ENCODE measurements at regions not wholly inside any gene's neighbourhood (a gene's known extent, or its start where the extent isn't known, plus 50 kb on each side); places are given as distances from the start of the nearest gene placed in this dataset.

DNA sequence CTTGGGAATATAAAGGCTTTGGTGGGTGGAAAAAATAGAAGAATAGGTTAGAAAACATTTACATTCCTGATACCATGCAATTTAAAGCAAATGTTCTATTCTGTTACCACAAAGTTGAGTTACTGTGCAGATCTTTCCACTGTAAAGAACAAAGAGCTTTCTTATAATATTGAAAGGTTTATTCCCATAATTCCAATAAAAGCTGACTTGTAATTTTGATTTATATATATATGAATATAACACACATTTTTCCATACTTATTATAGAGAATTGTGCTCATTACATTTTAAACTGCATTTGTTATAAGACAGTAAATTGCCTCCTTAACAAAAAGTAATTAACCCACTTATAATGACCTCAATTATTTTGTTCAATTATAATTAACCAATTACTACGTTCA is 135.9 kb downstream of the RNASET2 start:
- intact Hi-C loops (cut with DNase I), result no loop called here
- H3K27me3 ChIP-seq (ENCODE audit: insufficient read depth in 3 of 3, low read length in 2 of 3), result peaks cover 0 to 7% (median 6%) of the 10 kb centered on the region in 3 donors
- no peak for ATAC-seq

GRCh38 chr6:166820070-166820469 is 136.3 kb downstream of the RNASET2 start:
- Histone ChIP-seq H3K27me3 (ENCODE audit: insufficient read depth in 3 of 3, low read length in 2 of 3) (peaks cover 0 to 6% (median 4%) of the 10 kb centered on the region in 3 donors), H3K9me3 (no peaks in the 10 kb centered on the region), H3K36me3 (ENCODE audit: insufficient read depth in 1 of 2, low read depth in 1 of 2) (no peaks in the 10 kb centered on the region), H3K4me3 (no peak overlapping the region), H3K27ac (no peak overlapping the region), H3K4me1 (no peaks in the 10 kb centered on the region)
- TF ChIP-seq CTCF (IDR thresholded peaks at IDR 0.05), result no peak
- 81 to 86% (median 85%) methylated on average over 1 of the region's 1 CpG for WGBS, 3 donors
- intact Hi-C loops (cut with DNase I), result no loop called here
- ATAC-seq (no peak), DNase-seq (no peak)

More for the DNA sequence above, 135.9 kb downstream of the RNASET2 start:
- Histone ChIP-seq H3K27ac (no peak overlapping the region), H3K4me3 (no peak overlapping the region), H3K36me3 (ENCODE audit: insufficient read depth in 1 of 2, low read depth in 1 of 2) (no peaks in the 10 kb centered on the region), H3K9me3 (no peaks in the 10 kb centered on the region), H3K4me1 (no peaks in the 10 kb centered on the region)
- 89 to 95% (median 94%) methylated on average over 1 of the region's 1 CpG for WGBS, 3 donors
- no peak for DNase-seq
- TF ChIP-seq CTCF (IDR thresholded peaks at IDR 0.05), result no peak

DNA sequence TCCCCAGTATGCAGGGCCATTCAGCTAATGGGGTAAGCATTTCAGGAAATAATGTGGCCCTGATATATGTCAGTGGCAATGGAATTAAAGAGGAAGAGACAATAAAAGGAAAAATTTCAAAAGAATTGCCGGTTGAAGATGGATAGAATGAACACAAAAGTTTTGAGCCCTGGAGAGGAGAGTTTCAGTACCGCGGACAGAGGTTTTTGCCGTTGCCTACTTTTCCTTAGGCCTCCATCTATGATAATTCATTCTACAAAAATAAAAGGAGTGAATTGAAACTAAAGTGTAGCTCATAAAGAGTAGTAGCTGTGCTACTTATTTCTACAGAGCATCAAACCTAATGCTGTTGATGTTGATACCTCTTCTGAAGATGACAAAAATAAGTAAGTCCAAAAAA is 140.7 kb downstream of the RNASET2 start:
- WGBS, 3 donors, result 56 to 60% (median 57%) methylated on average over 4 of the region's 4 CpGs
- TF ChIP-seq CTCF (IDR thresholded peaks at IDR 0.05), result no peak

GRCh38 chr6:166814390-166814789 is 142.0 kb downstream of the RNASET2 start:
- Histone ChIP-seq H3K4me3 (no peak overlapping the region), H3K9me3 (no peaks in the 10 kb centered on the region), H3K36me3 (ENCODE audit: insufficient read depth in 1 of 2, low read depth in 1 of 2) (no peaks in the 10 kb centered on the region), H3K27ac (no peak overlapping the region), H3K4me1 (no peaks in the 10 kb centered on the region), H3K27me3 (ENCODE audit: insufficient read depth in 3 of 3, low read length in 2 of 3) (peaks cover 0 to 3% (median 0%) of the 10 kb centered on the region in 3 donors)
- no peak for TF ChIP-seq CTCF (IDR thresholded peaks at IDR 0.05)
- no peak for DNase-seq
- intact Hi-C loops (cut with DNase I), result no loop called here
- 26 to 28% (median 28%) methylated on average over 7 of the region's 7 CpGs for WGBS, 3 donors
- no peak for ATAC-seq

More for the DNA sequence above, 140.7 kb downstream of the RNASET2 start:
- Histone ChIP-seq H3K27me3 (ENCODE audit: insufficient read depth in 3 of 3, low read length in 2 of 3) (no peaks in the 10 kb centered on the region), H3K27ac (no peak overlapping the region), H3K9me3 (no peaks in the 10 kb centered on the region), H3K4me1 (no peaks in the 10 kb centered on the region), H3K4me3 (no peak overlapping the region), H3K36me3 (ENCODE audit: insufficient read depth in 1 of 2, low read depth in 1 of 2) (no peaks in the 10 kb centered on the region)
- intact Hi-C loops (cut with DNase I), result no loop called here
- no peak for DNase-seq
- ATAC-seq, result no peak

- intact Hi-C loops (cut with DNase I), result no loop called here
- Histone ChIP-seq H3K4me1 (no peaks in the 10 kb centered on the region), H3K9me3 (no peaks in the 10 kb centered on the region), H3K27ac (no peak overlapping the region), H3K4me3 (no peak overlapping the region), H3K36me3 (ENCODE audit: insufficient read depth in 1 of 2, low read depth in 1 of 2) (no peaks in the 10 kb centered on the region), H3K27me3 (ENCODE audit: insufficient read depth in 3 of 3, low read length in 2 of 3) (peaks cover 0 to 3% (median 0%) of the 10 kb centered on the region in 3 donors)
- no peak for TF ChIP-seq CTCF (IDR thresholded peaks at IDR 0.05)
- 79 to 85% (median 82%) methylated on average over 4 of the region's 4 CpGs for WGBS, 3 donors
- ATAC-seq, result no peak
- no peak for DNase-seq
Observed at GRCh38 chr6:166813461-166813860, 142.9 kb downstream of the RNASET2 start.

All from psoas muscle (tissue), 7 donors.